Kasumi-1 (cell line): ENCODE measurements at regions not wholly inside any gene's neighbourhood (a gene's known extent, or its start where the extent isn't known, plus 50 kb on each side); places are given as distances from the start of the nearest gene placed in this dataset.

Source experiments
- DNase-seq, 2 experiments: peaks; one replicate each; lab custom pipeline; 2025; lab: John Stamatoyannopoulos, UW

DNA sequence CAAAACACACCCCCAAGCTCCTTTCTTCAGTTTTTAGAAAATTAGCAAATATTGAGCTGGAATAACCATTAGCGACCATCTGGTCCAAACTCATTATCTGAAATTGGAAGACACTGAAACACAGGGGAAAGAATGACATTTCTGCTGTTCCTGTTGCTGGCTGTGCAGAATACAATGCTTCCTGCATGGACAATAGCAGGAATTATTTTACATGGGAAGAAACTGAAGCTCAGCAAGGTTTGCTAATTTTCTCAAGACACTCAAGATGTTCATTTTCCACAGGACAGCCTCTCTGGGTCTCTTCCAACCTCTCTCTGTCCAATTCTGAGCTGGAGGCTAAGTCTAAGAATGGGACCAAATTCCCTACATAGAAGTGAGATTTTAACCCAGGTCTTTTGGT, 81.9 kb upstream of the TNS3 start:
- DNase-seq: no peak

DNA sequence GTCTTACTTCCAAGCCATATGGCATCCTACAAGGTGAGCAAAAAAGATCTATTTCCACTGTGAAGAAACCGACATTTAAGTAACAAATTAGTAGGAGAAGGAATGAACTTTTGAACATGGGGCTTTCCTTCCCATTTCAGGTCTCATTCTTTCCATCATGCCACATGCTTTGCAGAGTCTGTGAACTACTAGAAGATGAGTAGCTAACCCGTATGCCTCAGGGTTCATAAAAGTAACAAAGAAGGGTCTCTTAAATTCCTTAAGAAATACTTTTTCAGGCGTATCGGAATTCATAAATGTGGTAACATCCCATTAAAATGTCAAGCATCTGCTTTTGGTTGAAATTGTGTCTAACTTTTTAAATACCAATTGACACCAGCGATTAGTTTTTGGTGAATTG, 81.3 kb upstream of the TNS3 start:
- DNase-seq: no peak

DNA sequence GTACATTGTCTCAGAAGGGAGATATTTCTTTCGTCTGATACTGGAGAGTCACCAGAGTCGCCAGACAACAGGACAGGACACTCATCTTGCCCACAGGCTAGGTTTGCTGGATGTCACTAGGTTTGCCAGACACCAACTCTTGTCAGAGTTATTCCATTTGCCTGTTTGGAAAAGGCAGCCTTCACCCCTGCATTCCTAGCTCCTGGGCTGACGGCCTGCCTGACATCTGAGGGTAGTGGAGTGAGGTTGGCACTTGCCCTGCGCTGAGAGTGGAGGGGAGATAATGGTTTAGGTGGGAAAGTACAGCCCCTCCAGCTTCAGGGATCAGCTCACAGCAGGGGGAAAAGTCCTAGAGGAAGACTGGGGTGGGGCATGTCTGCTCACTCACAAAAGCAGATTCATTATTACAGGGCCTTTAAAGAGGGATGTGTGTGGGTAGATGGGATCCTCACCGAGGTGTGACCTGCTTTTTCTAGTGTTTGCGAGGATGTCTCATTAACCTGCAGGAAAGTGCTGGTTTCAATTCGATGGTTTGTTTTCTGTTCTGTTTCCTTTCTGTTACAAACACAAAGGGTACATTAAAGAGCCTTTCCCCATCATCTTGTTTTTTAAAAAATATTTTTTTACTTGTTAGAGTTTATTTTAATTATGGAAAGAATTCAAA, 79.3 kb upstream of the TNS3 start:
- DNase-seq: no peak

DNA sequence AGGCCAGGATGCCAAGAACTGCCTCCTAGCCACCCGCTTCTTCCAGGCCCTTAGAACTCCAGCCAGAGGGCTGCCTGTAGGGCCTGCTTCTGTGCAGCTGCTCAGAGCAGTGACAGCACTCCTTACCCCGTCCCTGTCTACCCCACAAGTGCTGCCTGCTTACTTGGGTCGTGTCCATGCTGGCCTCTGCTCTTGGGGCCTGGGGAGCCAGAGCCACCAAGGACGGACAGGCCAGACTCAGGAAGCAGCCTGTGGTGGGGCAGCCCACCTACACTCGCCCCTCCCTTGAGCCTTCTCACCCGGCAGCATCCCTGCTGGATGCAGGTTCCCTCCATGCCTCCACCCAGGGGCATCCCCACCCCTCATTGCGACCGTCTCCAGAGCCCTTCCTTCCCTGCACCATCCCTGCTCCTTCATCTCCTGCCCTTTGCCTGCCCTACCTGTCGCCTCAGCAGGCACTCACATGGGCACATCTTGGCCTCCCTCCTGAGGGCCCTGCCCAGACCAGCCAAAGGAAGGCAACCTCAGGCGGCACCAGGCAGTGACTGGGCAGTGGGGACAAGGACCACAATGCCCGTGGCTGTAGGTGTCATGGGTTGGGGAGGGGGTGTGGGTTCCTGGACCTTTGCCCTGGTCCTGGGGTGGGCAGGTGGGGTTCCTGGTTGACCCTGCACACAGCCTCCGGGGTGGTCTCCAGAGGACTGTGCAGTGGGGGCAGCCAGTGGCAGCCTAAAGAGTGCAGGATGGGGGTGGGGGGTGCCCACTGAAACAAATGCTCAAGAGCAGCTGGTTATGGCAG, 78.0 kb upstream of the TNS3 start:
- no peak for DNase-seq

DNA sequence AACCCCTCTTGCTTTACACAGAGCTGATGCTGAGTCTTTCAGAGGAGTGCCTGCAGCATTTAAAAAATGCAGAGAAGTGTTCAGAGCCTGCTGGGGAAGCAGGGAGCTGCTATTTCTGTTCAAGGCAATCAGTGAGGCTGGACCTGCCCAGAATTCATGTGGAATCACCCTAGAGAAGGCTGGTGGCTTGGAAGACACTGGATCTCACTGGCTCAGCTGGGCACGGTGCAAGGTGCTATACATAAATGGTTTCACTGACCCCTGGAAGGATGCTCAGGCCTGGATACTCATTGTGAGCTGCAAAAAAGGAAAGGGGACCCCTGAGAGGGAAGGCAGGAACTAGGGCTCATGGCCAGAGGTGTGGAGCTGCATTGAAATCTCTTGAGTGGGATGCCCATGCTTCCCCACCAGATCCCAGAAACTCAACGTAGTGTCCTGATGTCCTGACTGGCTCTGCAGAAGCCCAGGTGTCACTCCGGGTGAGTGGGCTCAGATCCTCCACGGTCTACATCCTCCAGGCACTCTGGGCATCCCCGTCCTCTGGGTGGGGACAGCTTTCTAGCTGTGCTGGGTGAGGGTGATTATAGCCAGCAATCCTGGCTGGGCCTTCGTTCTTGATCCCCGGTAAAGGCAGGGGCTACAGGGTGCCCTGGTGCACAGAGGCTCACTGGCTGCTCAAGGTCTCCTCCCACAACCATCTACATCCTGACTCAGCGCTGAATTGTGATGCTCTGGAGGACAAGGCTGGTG, 77.2 kb upstream of the TNS3 start:
- DNase-seq: no peak

DNA sequence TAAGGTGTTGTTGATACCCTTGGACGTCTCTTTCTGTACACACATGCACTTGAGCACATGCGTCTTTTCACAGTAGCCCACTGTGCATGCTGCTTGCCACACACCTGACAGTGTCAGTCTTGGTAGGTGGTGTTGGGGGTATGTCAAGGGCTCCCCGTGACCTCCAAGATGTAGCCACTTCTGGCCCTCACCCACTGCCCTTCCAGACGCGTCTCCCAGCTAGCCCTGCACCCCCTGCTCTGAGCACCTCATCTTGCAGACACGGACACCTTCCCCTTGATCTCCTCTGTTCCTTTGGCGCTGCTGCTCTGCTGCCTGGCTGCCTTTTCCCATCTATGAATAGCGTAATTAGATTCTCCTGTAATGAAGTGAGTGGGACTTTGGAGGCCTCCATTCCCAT, 75.2 kb upstream of the TNS3 start:
- no peak for DNase-seq

DNA sequence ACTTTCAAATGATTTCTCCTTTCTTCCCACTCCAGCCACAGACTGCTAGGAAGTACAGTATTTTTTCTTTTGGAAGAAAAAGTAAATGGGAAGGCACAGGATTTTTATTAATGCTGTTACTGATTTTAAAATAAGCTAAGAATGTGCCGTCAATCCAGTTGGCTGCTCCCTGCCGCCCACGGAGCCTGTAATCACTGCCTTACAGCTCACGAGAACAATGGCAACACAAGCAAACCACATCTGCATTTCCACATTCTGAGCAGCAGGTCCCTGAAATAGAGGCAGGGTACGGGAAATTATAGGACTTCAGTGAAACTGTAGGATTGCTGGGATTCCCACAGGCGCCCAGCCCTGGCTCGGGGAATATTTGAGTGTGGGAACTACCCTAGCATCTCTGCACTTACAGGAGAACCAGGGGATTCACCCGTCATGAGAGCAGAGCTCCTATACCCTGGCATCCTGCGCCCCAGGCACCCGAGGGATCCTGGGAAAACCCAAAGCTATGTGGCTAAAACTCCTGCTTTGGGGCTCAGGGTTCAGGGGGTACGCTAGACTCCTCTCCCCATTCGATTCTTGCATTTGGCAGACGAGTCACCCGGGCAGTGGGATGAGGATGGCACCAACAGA, 72.9 kb upstream of the TNS3 start:
- no peak for DNase-seq

DNA sequence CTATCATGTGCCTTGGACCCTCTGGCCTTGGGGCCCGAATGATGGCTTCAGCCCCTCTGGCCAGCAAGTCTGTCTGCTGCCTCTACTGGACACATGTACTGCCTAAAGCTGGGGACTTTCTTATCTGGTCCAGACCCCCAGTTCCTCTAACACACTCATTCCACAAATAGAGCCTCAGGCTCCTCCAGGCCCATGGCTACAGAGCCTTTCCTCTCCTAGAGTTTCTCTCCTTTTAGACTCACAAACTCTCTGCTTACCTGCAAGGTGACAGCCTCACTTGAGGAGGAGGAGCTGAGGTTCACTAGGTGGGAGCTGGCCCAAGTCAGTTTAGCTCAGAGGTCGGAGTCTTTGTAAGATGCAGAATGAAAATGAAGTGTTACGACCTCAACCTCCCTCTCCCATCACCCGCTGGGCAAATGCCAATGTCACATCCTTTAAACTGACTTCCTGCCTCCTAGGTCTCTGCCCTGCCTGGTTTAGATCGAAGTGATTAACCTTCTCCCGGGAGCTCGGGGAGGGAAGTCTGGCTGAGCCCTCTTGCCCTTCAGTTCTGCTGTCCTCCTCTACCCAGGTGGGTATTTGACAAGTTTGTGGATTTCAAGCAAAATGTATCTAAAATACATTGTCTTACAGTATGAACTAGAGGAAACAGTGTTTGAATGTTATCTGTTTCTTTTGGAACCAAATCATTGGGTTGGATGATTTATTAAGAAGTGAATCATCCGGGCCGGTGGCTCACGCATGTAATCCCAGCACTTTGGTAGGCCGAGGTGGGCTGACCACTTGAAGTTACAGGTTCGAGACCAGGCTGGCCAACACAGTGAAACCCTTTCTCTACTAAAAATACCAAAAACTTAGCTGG, 71.9 kb upstream of the TNS3 start:
- no peak for DNase-seq

DNA sequence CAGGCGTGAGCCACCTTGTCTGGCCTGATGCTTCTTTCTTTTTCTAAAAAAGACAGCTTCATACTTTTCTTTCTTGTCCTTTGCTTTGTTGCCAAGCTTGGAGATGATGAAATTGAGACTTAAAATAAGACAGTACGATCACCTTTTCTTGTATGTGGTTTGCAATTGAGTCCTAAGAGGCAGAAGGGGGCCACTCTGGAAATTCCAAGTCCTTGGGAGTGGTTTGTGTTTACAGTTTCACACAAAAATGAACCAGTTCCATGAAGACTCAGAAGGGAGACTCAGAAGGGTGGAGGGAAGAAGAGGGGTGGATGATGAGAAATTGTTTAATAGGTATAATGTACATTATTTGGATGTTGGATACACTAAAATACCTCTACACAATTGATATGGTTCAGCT, 70.7 kb upstream of the TNS3 start:
- no peak for DNase-seq

DNA sequence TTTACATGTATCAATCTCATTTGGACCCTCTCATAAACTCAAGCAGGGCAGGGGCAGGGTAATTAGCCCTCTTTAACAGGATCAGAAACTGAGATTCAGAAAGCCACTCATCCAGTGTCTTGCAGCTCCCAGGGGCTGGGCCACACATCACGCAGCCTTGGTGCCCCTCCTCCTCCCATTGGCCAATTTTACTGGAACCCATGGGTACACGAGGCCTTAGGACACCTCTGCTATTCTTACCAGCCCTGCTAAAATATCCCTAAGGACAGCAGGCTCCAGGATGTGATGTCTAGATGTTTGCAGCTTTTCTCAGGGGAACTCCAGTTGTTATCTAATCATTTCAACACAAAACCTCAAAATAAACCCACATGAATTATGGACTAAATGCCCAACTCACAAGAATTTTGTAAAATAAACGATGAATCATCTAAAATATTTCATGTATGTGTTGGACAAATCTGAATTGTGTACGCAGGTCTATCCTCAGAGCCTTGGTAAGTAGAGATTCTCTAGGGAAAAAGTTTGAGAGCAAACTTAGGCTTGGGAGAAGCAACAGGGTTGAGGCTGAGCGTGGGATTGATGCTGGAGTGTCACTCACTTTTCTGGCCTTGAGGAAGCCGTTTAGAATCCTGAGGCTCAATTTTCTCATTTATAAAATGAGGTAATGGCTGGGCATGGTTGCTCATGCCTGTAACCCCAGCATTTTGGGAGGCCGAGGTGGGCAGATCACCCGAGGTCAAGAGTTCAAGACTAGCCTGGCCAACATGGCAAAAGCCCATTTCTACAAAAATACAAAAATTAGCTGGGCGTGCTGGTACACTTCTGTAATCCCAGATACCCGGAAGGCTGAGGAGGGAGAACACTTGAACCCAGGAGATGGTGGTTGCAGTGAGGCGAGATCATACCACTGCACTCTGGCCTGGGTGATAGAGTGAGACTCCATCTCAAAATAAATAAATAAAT, 69.7 kb upstream of the TNS3 start:
- no peak for DNase-seq

DNA sequence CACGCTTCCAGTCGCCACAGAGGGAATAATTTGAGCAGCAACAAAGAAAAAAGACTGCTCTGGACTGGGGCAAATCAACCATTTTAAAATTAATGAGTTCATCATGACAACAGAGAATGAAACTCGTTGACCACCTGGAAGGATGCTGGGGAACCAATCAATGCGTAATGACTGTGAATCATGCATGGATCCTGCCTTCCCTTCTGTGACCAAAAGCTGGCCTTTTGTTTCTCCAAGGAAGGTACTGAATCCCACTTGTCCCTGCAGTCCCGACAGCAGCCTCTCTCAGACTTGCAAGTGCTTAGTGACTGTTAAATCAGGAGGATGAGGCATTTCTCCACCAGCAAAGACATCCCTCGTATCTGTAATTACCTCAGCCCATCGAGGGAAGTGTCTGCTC, 68.0 kb upstream of the TNS3 start:
- DNase-seq: no peak

DNA sequence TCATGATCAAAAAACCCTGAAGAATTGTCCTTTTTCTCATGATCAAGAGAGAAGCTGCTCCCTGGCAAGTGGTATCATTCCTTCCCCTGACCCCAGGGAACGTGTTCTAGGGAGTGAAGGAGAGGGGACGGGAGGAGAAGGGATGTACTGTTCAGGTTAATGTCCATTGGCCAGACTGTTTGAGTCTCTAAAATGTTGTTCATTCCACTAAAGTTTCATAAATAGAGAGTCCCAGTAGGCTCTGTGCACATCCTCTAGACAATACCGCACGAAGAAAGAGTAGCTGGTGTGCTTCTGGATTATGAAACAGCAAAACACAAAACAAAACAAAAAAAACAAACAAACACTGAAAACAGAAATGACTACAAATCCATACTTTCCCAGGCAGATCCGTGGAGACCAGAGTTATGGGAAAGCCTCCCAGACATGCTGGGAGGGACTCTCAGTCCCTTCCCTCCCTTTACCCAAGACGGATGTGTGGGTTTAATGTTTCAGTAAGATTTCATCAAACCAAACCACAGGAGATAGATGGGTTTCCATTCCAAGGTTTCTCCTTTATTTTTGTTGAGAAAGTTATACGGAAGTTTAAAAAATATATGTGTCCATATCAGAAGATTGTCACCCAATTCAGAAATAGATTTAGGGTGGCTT, 66.5 kb upstream of the TNS3 start:
- DNase-seq: no peak

DNA sequence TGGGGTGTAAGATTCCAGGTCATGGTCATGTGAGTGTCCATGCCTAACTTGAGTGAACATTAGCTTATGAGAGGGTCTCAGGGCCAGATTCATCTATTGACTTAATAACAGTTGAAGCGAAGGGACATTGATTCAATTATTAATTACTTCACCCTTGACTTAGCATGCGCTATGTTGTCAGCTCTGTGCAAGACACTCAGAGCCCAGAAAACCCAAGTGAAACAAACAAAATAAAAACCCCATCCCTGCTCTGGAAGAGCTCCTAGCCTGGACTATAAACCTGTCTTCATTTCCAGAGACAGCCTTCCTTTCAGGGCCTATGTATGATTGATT, 66.0 kb upstream of the TNS3 start:
- DNase-seq: no peak

DNA sequence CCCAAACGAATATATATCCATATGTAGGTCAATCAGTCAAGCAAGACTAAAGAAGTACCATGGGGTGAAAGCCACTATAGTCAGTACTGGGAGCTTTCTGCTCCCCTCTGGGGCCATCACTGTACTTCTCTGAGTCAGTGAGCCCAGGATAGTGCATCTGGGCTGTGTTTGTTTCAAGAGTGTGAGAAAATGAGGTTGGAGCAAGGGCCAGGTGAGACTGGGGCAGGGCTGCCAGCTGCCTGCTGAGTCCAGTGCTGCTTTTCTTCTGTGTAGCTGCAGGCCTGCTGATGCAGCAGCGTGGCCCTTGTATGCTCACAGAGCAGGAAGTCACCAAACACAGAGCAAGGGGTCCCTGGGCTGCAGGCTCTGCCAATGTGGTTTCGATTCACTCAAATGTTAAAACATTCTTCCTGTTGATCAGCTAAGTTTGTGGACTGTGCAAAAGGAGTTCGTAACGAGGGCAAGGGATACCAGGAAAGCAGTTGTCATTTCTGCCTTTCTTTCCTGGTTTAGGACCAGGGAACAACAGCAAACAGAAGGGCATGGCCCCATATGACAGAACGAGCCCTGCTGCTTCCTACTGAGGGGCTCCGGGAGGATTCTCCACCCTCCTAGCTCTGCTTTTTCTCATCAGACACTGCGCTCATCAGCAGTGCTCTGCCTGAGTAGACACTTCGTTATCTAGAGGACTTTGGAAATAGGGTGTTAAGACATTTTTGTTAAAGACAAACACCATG, 65.4 kb upstream of the TNS3 start:
- peak; percentile 43 to 66 for DNase-seq

DNA sequence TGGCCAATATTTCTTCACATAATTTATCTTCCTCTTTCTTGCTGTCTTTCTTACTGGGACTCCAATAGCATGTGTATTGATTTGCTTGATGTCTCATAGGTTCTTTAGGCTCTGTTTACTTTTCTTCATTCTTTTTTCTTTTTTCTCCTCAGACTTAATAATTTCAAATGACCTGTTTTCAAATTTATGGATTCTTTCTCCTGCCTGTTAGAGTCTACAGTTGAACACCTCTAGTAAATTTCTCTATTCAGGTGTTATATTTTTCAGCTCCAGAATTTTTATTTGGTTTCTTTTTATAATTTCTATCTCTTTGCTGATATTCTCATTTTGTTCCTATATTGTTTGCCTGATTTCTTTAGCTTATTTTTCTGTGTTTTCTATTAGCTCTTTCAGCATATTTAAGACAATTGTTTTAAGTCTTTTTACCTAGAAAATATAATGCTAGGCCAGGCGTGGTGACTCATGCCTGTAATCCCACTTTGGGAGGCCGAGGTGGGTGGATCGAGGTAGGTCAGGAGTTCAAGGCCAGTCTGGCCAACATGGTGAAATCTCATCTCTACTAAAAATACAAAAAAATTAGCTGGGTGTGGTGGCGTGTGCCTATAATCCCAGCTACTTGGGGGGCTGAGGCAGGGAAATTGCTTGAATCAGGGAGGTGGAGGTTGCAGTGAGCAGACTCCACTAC, 61.9 kb upstream of the TNS3 start:
- no peak for DNase-seq

DNA sequence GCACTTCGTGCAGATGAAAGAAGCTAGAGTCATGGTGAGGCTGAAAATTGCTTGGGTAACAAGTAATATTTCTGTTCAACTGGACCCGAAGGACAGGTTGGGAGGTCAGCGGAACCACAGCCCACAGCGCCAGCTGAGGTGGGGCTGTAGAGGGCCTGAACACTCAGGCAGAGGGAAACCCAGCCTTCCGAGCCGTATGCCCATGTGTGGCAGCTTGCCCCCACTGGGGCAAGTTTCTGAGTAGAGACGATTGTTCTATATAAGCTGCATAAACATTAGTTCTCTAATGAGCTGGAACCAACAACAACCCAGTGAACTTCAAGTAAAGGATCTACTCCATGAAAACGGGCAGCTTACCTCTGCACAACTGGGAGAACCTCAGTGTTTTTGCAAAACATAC, 58.4 kb upstream of the TNS3 start:
- DNase-seq: no peak

DNA sequence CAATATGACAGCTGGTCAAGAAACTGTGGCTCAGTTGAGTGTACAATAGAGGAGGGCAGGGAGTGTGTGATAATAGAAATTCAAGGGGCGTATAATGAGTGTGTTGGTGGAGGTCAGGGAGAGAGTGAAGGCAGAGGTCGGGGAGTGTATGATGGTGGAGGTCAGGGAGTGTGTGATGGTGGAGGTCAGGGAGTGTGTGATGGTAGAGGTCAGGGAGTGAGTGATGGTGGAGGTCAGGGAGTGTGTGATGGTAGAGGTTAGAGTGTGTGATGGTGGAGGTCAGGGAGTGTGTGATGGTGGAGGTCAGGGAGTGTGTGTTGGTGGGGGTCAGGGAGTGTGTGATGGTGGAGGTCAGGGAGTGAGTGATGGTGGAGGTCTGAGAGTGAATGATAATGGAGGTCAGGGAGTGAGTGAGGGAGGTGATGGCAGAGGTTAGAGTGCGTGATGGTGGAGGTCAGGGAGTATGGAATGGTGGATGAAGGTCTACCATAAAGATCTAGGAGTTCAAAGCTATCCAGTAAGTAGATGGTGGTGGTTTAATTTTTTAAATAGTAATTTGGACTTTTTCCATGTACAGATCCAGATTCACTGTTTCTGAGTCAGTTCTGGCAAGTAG, 57.7 kb upstream of the TNS3 start:
- no peak for DNase-seq

DNA sequence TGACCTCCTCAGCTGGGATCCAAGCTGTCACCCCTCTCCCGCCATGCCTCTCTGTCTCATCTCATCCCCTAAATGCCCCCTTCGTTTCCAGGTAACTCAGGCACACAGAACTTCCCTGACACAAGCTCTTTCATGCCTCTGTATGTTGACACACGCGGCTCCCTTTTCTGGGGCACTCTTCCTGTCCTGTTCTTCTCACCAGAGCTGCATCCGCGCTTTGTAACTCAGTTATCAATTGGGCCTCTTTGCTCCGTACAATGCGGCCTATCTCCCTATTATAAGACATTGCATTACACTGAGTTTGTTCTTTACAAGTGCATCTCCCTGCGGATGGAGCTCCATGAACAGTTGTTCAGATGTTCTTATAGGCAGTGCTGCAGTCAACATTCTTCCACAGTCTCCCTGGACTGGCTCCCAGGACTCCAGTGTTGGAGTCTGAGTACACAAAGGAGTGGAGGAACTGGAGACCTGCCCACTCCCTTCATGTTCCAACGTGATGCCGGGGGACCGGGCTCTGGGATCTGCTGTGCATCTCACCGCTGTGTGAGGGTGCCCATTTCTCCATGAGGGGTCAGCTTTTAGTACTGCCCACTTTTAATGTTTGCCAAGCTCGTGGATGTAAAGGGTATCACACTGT, 56.9 kb upstream of the TNS3 start:
- DNase-seq: no peak
